GM18519 (cell line): ENCODE measurements at regions not wholly inside any gene's neighbourhood (a gene's known extent, or its start where the extent isn't known, plus 50 kb on each side); places are given as distances from the start of the nearest gene placed in this dataset.
"Not testable (repeated sequence)": the region's sequence is repeated elsewhere in the genome, so short reads cannot be mapped to it uniquely, and the experiment has no call there.

Experiments
- ATAC-seq: cut with Tn5 transposase; IDR thresholded peaks from one replicate; pipeline ENCODE4 v1.9.1; 2021; ENCODE audit warnings: mild to moderate bottlenecking, moderate library complexity; ENCODE audit not compliant: unreplicated experiment, low FRiP score

GRCh38 chr2:228956701-228957474, 314.2 kb downstream of the PID1 start:
- ATAC-seq = no peak

GRCh38 chr2:228949831-228950230, 321.3 kb downstream of the PID1 start:
- ATAC-seq = no peak

GRCh38 chr2:228945710-228946109, 325.4 kb downstream of the PID1 start:
- ATAC-seq = no peak

GRCh38 chr2:228942856-228943255, 328.2 kb downstream of the PID1 start:
- ATAC-seq = no peak

- ATAC-seq = no peak
These were observed 332.5 kb downstream of the PID1 start for GRCh38 chr2:228938629-228939028.

- ATAC-seq = no peak
These were observed 343.8 kb downstream of the PID1 start for GRCh38 chr2:228927028-228928010.

- ATAC-seq = no peak
These were observed 351.3 kb downstream of the PID1 start for GRCh38 chr2:228919808-228920207.

GRCh38 chr2:228917220-228917619, 353.9 kb downstream of the PID1 start:
- ATAC-seq = no peak

- no peak for ATAC-seq
These were observed 354.5 kb downstream of the PID1 start for GRCh38 chr2:228916416-228917090.

GRCh38 chr2:228913176-228913575, 357.9 kb downstream of the PID1 start:
- no peak for ATAC-seq

- ATAC-seq = not testable (repeated sequence)
These were observed 360.2 kb downstream of the PID1 start for GRCh38 chr2:228910872-228911271.

- no peak for ATAC-seq
These were observed 368.9 kb downstream of the PID1 start for GRCh38 chr2:228902176-228902575.

GRCh38 chr2:228901531-228901930, 369.6 kb downstream of the PID1 start:
- no peak for ATAC-seq

GRCh38 chr2:228878138-228878537, 392.9 kb downstream of the PID1 start:
- no peak for ATAC-seq

GRCh38 chr2:228876276-228876675, 394.8 kb downstream of the PID1 start:
- ATAC-seq = no peak

- no peak for ATAC-seq
These were observed 395.8 kb downstream of the PID1 start for GRCh38 chr2:228875152-228875900.

- ATAC-seq = no peak
These were observed 400.1 kb downstream of the PID1 start for GRCh38 chr2:228871012-228871411.

GRCh38 chr2:228869636-228870264, 401.3 kb downstream of the PID1 start:
- ATAC-seq = no peak

GRCh38 chr2:228867406-228867805, 403.7 kb downstream of the PID1 start:
- no peak for ATAC-seq

- no peak for ATAC-seq
These were observed 404.3 kb downstream of the PID1 start for GRCh38 chr2:228866781-228867180.
